BLaER1 treated with 17β-estradiol and CSF1 and Interleukin-3, amounts not matched to agents 10 nM and 100 nM (cell line): ENCODE measurements at regions not wholly inside any gene's neighbourhood (a gene's known extent, or its start where the extent isn't known, plus 50 kb on each side); places are given as distances from the start of the nearest gene placed in this dataset.

Source experiments
- H3K27ac ChIP-seq, 11 experiments: shearing (Covaris generic); formaldehyde crosslinking; 2 replicates each; pipeline ENCODE4 v1.8.1; 2022
- H3K27me3 ChIP-seq, 11 experiments: shearing (Covaris generic); formaldehyde crosslinking; 2 replicates each; pipeline ENCODE4 v1.8.1; 2022
- H3K36me3 ChIP-seq, 11 experiments: shearing (Covaris generic); formaldehyde crosslinking; 2 replicates each; pipeline ENCODE4 v1.8.1; 2022
- H3K4me1 ChIP-seq, 10 experiments: shearing (Covaris generic); formaldehyde crosslinking; 2 replicates each; pipeline ENCODE4 v1.8.1; 2022
- H3K4me2 ChIP-seq, 11 experiments: shearing (Covaris generic); formaldehyde crosslinking; 2 replicates each; pipeline ENCODE4 v1.8.1; 2022
- H3K4me3 ChIP-seq, 10 experiments: shearing (Covaris generic); formaldehyde crosslinking; 2 replicates each; pipeline ENCODE4 v1.8.1; 2022
- H3K9ac ChIP-seq, 11 experiments: shearing (Covaris generic); formaldehyde crosslinking; 2 replicates each; pipeline ENCODE4 v1.8.1; 2022
- H3K9me3 ChIP-seq, 11 experiments: shearing (Covaris generic); formaldehyde crosslinking; replicated peaks in 1 of 11; 2 replicates each; pipeline ENCODE4 v1.8.1; 2022
- H4K20me1 ChIP-seq, 11 experiments: shearing (Covaris generic); formaldehyde crosslinking; 2 replicates each; pipeline ENCODE4 v1.8.1; 2022
- Cebpa-rat ChIP-seq, 11 experiments: shearing (Covaris generic); IDR thresholded peaks; 2 replicates each; pipeline ENCODE4 v1.8.1; 2022

DNA sequence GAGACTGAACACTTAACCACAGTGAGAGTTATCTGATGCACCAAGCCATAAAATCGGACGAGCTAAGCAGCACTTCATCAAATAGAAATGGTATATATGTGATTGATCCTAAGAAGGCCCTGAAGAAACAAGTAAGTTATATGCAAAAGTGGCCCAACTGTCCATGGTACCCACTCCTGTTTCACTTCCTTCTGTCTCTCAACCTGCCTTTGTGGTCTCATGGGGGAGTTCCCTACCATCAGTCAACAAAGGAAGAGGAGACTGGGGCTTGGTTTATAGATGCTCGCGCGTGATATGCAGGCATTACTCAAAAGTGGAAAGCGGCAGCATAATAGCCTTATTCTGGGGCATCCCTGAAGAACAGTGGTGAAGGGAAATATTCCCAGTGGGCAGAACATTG, 543.9 kb upstream of the ADGRL4 start:
- Histone ChIP-seq H3K27me3 (no peaks in the 10 kb centered on the region), H4K20me1 (no peaks in the 10 kb centered on the region), H3K27ac (no peak overlapping the region), H3K4me2 (no peak overlapping the region), H3K4me3 (no peak overlapping the region), H3K9ac (no peak overlapping the region), H3K36me3 (no peaks in the 10 kb centered on the region), H3K4me1 (no peaks in the 10 kb centered on the region), H3K9me3 (no peaks in the 10 kb centered on the region)
- no peak for TF ChIP-seq Cebpa-rat (IDR thresholded peaks at IDR 0.05)

DNA sequence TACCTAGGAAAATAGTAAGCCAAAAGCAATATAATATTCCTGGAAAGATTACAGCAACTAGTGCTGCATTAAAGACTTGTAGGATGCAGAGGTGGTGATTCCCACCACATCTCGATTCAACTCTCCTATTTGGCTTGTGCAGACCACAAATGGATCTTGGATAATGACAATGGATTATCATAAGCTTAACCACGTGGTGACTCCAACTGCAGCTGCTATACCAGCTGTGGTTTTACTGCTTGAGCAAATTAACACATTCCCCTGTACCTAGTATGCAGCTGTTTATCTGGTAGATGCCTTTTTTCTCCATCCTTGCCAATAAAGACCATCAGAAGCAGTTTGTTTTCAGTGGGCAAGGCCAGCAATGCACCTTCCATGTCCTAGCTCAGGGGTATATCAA, 542.7 kb upstream of the ADGRL4 start:
- no peak overlapping the region for H3K4me3 ChIP-seq
- TF ChIP-seq Cebpa-rat (IDR thresholded peaks at IDR 0.05) = no peak

DNA sequence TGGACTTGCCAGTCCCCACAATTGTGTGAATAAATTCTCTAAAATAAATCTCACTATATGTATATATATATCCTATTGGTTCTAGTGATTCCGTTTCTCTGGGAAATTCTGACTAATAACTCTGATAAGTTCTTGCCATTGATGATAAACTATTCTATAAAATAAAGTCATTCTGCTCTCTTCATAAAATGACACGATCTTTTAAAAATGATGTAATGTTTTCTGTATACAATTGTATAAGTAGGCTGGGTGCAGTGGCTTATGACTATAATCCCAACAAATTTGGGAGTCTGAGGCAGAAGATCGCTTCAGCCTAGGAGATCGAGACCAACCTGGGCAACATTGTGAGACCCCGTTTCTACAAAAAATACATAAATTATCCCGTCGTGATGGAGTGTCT, 541.0 kb upstream of the ADGRL4 start:
- no peaks in the 10 kb centered on the region for H3K9me3 ChIP-seq
- H3K4me2 ChIP-seq = no peak overlapping the region
- H3K27me3 ChIP-seq = no peaks in the 10 kb centered on the region
- H4K20me1 ChIP-seq = no peaks in the 10 kb centered on the region
- TF ChIP-seq Cebpa-rat (IDR thresholded peaks at IDR 0.05) = no peak
- no peaks in the 10 kb centered on the region for H3K36me3 ChIP-seq
- H3K27ac ChIP-seq = no peak overlapping the region
- no peak overlapping the region for H3K4me3 ChIP-seq
- no peaks in the 10 kb centered on the region for H3K4me1 ChIP-seq
- no peak overlapping the region for H3K9ac ChIP-seq

More for the DNA sequence above, 542.7 kb upstream of the ADGRL4 start:
- Histone ChIP-seq H4K20me1 (no peaks in the 10 kb centered on the region), H3K27ac (no peak overlapping the region), H3K4me1 (no peaks in the 10 kb centered on the region), H3K4me2 (no peak overlapping the region), H3K27me3 (no peaks in the 10 kb centered on the region), H3K9ac (no peak overlapping the region), H3K36me3 (no peaks in the 10 kb centered on the region), H3K9me3 (no peaks in the 10 kb centered on the region)

DNA sequence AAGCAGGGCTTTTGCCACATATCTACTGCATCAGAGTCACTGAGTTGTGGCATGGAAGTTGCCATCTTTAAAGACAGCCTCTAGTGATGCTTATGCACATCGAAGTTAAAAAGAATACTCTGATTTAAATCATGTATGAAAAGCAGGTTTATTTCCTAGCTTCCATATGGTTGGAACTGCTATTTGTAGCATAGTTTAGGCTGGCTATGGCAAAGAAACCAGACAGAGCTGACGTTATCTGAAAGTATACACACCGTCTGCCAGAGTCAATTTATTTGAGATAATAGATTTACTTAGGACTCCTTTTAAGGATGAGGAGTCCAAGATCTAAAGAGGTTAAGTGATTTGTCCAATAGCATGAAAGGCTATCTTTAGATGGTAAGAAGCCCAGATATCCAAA, 536.9 kb upstream of the ADGRL4 start:
- TF ChIP-seq Cebpa-rat (IDR thresholded peaks at IDR 0.05) = no peak
- Histone ChIP-seq H3K4me2 (no peak overlapping the region), H3K9ac (no peak overlapping the region), H3K36me3 (no peaks in the 10 kb centered on the region), H3K4me3 (no peak overlapping the region), H4K20me1 (no peaks in the 10 kb centered on the region), H3K9me3 (no peaks in the 10 kb centered on the region), H3K27me3 (no peaks in the 10 kb centered on the region), H3K4me1 (no peaks in the 10 kb centered on the region), H3K27ac (no peak overlapping the region)

DNA sequence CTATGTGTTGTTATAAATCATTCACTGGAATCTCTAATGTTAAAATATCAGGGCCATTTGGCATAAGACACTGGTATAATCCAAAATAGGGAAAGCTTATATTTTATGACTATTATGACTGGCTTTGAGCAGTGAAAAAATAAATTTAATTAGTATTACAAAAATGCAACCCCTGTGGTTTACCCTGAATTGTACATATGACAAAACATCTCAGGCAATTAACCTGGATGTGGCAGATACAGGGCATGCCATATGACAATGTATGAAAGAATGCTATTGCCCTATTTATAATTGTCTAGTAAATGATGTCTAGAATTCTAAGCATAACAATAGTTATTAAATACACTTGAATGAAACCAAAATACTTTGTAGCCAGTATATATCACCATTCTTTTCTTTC, 532.5 kb upstream of the ADGRL4 start:
- no peaks in the 10 kb centered on the region for H3K36me3 ChIP-seq
- no peak overlapping the region for H3K4me3 ChIP-seq

DNA sequence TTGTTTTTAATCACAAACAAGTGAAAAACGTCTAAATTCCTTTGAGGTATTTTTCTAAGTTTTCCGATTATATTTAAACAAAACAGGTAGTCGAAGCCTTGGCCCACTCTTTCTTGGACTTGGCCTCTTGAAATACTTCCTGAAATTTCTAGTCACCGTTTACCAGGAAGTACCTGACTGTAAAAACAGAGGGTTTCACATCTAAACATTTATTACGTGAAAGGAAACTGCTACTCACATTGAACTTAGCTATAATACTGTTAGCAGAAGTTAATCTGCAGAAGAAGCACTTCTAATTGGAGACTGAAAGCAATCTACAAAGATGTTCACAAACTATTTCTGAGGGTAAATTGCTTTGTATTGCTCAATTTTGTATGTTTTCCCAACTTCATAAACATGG, 526.0 kb upstream of the ADGRL4 start:
- H3K9me3 ChIP-seq = no peaks in the 10 kb centered on the region
- no peak overlapping the region for H3K4me3 ChIP-seq
- H3K27me3 ChIP-seq = no peaks in the 10 kb centered on the region
- H4K20me1 ChIP-seq = no peaks in the 10 kb centered on the region
- H3K4me2 ChIP-seq = no peak overlapping the region
- no peak overlapping the region for H3K27ac ChIP-seq
- H3K4me1 ChIP-seq = no peaks in the 10 kb centered on the region
- no peak for TF ChIP-seq Cebpa-rat (IDR thresholded peaks at IDR 0.05)
- H3K36me3 ChIP-seq = no peaks in the 10 kb centered on the region
- H3K9ac ChIP-seq = no peak overlapping the region

More for the DNA sequence above, 532.5 kb upstream of the ADGRL4 start:
- no peak overlapping the region for H3K4me2 ChIP-seq
- H3K9me3 ChIP-seq = no peaks in the 10 kb centered on the region
- no peaks in the 10 kb centered on the region for H4K20me1 ChIP-seq
- H3K27me3 ChIP-seq = no peaks in the 10 kb centered on the region
- no peaks in the 10 kb centered on the region for H3K4me1 ChIP-seq
- H3K27ac ChIP-seq = no peak overlapping the region
- no peak for TF ChIP-seq Cebpa-rat (IDR thresholded peaks at IDR 0.05)
- no peak overlapping the region for H3K9ac ChIP-seq

DNA sequence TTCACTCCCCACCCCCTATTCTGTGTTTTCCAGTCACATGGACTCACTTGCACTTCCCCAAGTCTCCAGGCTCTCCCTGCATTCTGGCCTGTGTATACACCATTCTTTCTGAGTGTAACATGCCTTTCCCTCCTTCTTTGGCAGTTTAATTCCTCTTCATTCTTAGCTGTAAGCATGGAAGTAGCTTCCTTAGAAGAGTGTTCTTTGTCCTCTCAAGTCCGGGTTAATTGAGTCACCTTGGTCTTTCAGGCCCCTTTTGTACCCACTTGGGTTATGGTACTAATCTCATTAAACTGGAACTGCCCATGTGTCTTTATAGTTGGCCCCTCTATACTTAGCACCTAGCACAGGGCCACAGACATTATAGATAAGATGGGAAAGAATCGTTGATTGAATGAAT, 525.3 kb upstream of the ADGRL4 start:
- H3K27me3 ChIP-seq = no peaks in the 10 kb centered on the region
- no peak overlapping the region for H3K4me2 ChIP-seq
- H3K9ac ChIP-seq = no peak overlapping the region
- no peaks in the 10 kb centered on the region for H4K20me1 ChIP-seq
- H3K9me3 ChIP-seq = no peaks in the 10 kb centered on the region
- H3K4me1 ChIP-seq = no peaks in the 10 kb centered on the region
- no peak overlapping the region for H3K4me3 ChIP-seq
- TF ChIP-seq Cebpa-rat (IDR thresholded peaks at IDR 0.05) = no peak
- H3K36me3 ChIP-seq = no peaks in the 10 kb centered on the region
- H3K27ac ChIP-seq = no peak overlapping the region

DNA sequence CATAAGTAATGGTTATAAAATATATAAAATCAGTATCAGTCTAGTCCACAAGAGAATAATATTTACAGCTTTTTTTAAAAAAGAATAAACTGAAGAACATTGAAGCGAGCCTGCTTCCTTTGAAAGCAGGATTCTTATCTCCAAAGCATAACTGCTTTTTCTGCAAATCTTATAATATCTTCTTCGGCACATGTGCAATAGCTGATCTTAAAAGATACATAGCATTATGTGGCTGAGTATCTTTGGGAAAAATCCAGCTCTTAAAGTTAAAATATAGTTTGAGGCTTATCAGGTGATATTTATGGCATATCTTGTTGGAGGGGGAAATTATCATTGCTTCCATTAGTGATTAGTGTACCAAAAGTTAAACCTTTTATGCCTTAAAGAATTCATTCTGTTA, 523.9 kb upstream of the ADGRL4 start:
- no peaks in the 10 kb centered on the region for H3K9me3 ChIP-seq
- H3K27me3 ChIP-seq = no peaks in the 10 kb centered on the region
- H3K4me2 ChIP-seq = no peak overlapping the region
- H3K27ac ChIP-seq = no peak overlapping the region
- no peak overlapping the region for H3K9ac ChIP-seq
- no peak for TF ChIP-seq Cebpa-rat (IDR thresholded peaks at IDR 0.05)
- no peak overlapping the region for H3K4me3 ChIP-seq
- no peaks in the 10 kb centered on the region for H3K4me1 ChIP-seq
- no peaks in the 10 kb centered on the region for H3K36me3 ChIP-seq
- no peaks in the 10 kb centered on the region for H4K20me1 ChIP-seq

DNA sequence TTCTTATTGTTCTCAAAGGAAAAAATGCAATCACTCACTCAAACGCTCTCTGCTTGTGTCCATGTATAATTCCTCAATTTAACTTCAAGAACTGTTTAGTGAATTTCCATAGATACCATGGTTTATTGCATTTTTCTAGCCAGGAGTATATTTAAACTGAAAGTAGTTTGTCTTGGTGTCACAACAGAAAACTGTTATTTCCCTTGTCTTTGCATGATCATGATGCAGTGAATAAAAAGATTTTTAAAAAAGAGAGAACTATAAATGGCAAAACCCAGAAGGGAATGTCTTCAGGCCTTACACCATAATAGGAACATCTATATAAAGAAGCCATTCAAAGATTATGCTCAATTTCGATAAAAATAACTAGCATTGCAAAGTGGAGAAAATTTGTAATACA, 523.5 kb upstream of the ADGRL4 start:
- Histone ChIP-seq H3K27me3 (no peaks in the 10 kb centered on the region), H3K4me1 (no peaks in the 10 kb centered on the region), H3K36me3 (no peaks in the 10 kb centered on the region), H3K4me2 (no peak overlapping the region), H3K9ac (no peak overlapping the region), H3K9me3 (no peaks in the 10 kb centered on the region), H3K27ac (no peak overlapping the region), H3K4me3 (no peak overlapping the region), H4K20me1 (no peaks in the 10 kb centered on the region)
- TF ChIP-seq Cebpa-rat (IDR thresholded peaks at IDR 0.05) = no peak

DNA sequence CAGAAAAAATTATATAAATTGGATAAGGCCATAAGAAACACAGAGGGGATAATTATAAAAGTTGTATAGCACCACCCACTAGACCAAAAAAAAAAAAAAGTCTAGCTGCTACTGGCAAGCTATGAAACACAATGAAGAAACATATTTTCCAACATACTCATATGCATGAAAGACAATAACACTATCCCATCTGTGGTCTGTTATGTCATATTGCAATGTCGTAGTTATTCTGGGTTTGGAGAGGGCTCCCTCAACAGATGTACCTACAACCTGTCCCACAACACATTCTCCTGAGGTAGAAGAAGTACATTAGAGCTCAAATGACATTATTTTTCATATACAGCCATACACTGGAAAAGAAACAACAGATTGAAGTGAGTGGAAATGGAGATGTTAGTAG, 517.6 kb upstream of the ADGRL4 start:
- Histone ChIP-seq H3K4me3 (no peak overlapping the region), H3K9ac (no peak overlapping the region), H4K20me1 (no peaks in the 10 kb centered on the region), H3K4me1 (peaks cover 0 to under 1% (median 0%) of the 10 kb centered on the region in 10 experiments; a peak in 1 of 20 replicates), H3K27ac (no peak overlapping the region), H3K36me3 (no peaks in the 10 kb centered on the region), H3K27me3 (no peaks in the 10 kb centered on the region), H3K4me2 (no peak overlapping the region), H3K9me3 (peaks cover 0 to 10% (median 0%) of the 10 kb centered on the region in 11 experiments; a peak in 2 of 22 replicates)
- no peak for TF ChIP-seq Cebpa-rat (IDR thresholded peaks at IDR 0.05)
